RCC 7860 (cell line): ENCODE measurements at regions not wholly inside any gene's neighbourhood (a gene's known extent, or its start where the extent isn't known, plus 50 kb on each side); places are given as distances from the start of the nearest gene placed in this dataset.
"Not testable (repeated sequence)": the region's sequence is repeated elsewhere in the genome, so short reads cannot be mapped to it uniquely, and the experiment has no call there.

ENCODE experiments used
- DNase-seq: peaks from one replicate; pipeline ENCODE4 v3.0.0-alpha.2; 2015; ENCODE audit warnings: low spot score
- FAIRE-seq: peaks from 2 replicates; lab custom pipeline; 2012; peaks lifted over from hg19 to GRCh38; lab: Jason Lieb, UNC

- DNase-seq, result no peak
- no peak for FAIRE-seq
Observed at GRCh38 chr5:54825005-54825404, 160.4 kb downstream of the ESM1 start.

GRCh38 chr5:54823006-54823405 is 162.4 kb downstream of the ESM1 start:
- no peak for FAIRE-seq
- no peak for DNase-seq

GRCh38 chr5:54822324-54822687 is 163.1 kb downstream of the ESM1 start:
- DNase-seq (no peak), FAIRE-seq (no peak)

- DNase-seq, result no peak
- no peak for FAIRE-seq
Observed at GRCh38 chr5:54821445-54822323, 163.7 kb downstream of the ESM1 start.

GRCh38 chr5:54820346-54821134 is 164.9 kb downstream of the ESM1 start:
- no peak for DNase-seq

GRCh38 chr5:54807421-54807820 is 178.0 kb downstream of the ESM1 start:
- FAIRE-seq, result no peak
- DNase-seq, result peak; percentile 75

More at GRCh38 chr5:54820346-54821134, 164.9 kb downstream of the ESM1 start:
- no peak for FAIRE-seq

- FAIRE-seq (no peak), DNase-seq (no peak)
Observed at GRCh38 chr5:54804521-54804920, 180.9 kb downstream of the ESM1 start.

- no peak for FAIRE-seq
- DNase-seq, result no peak
Observed at GRCh38 chr5:54804086-54804485, 181.3 kb downstream of the ESM1 start.

- FAIRE-seq (no peak), DNase-seq (no peak)
Observed at GRCh38 chr5:54803471-54804011, 181.9 kb downstream of the ESM1 start.

GRCh38 chr5:54799645-54800044 is 185.7 kb downstream of the ESM1 start:
- no peak for FAIRE-seq
- DNase-seq, result no peak

- DNase-seq, result no peak
- no peak for FAIRE-seq
Observed at GRCh38 chr5:54795777-54796176, 189.6 kb downstream of the ESM1 start.

GRCh38 chr5:54795284-54795683 is 190.1 kb downstream of the ESM1 start:
- no peak for FAIRE-seq
- DNase-seq, result no peak

- no peak for FAIRE-seq
Observed at GRCh38 chr5:54794135-54794975, 191.0 kb downstream of the ESM1 start.

GRCh38 chr5:54793468-54794134 is 191.8 kb downstream of the ESM1 start:
- FAIRE-seq, result no peak
- DNase-seq, result no peak

More at GRCh38 chr5:54794135-54794975, 191.0 kb downstream of the ESM1 start:
- DNase-seq, result no peak

GRCh38 chr5:54792611-54793404 is 192.6 kb downstream of the ESM1 start:
- FAIRE-seq (no peak), DNase-seq (no peak)

- not testable (repeated sequence) for FAIRE-seq, DNase-seq
Observed at GRCh38 chr5:54787910-54788309, 197.5 kb downstream of the ESM1 start.

GRCh38 chr5:54785729-54786591 is 199.4 kb downstream of the ESM1 start:
- DNase-seq (no peak), FAIRE-seq (no peak)

- FAIRE-seq (no peak), DNase-seq (no peak)
Observed at GRCh38 chr5:54778783-54779182, 206.6 kb downstream of the ESM1 start.
